Type B pancreatic cell (in vitro differentiated cells): ENCODE measurements at regions not wholly inside any gene's neighbourhood (a gene's known extent, or its start where the extent isn't known, plus 50 kb on each side); places are given as distances from the start of the nearest gene placed in this dataset.

Source experiments
- DNase-seq: peaks from one replicate; pipeline ENCODE4 v3.0.0; 2021; ENCODE audit warnings: mixed read lengths; ENCODE audit not compliant: unreplicated experiment; ENCODE audit errors: extremely low spot score
- H3K27ac Mint-ChIP-seq: 2 replicates; pipeline ENCODE4 v1.8.0; 2021; ENCODE audit warnings: mild to moderate bottlenecking, mixed read lengths
- H3K27me3 Mint-ChIP-seq: 2 replicates; pipeline ENCODE4 v1.8.0; 2021; ENCODE audit warnings: mixed read lengths
- H3K36me3 Mint-ChIP-seq: 2 replicates; pipeline ENCODE4 v1.8.0; 2021; ENCODE audit warnings: mixed read lengths
- H3K4me1 Mint-ChIP-seq: one replicate; pipeline ENCODE4 v1.8.0; 2021; ENCODE audit warnings: mixed read lengths; ENCODE audit not compliant: unreplicated experiment
- H3K4me3 Mint-ChIP-seq: 2 replicates; pipeline ENCODE4 v1.8.0; 2021; ENCODE audit warnings: mild to moderate bottlenecking, mixed read lengths
- H3K9me3 Mint-ChIP-seq: 2 replicates; pipeline ENCODE4 v1.8.0; 2021; ENCODE audit warnings: mixed read lengths
- TF ChIP-seq, protein P1 (sequence below): fragments of 200-600 bp; sonication (generic); conservative IDR thresholded peaks from 2 replicates; pipeline ENCODE4 v1.5.0; 2021; ENCODE audit warnings: antibody characterized with exemption, mild to moderate bottlenecking

DNA sequence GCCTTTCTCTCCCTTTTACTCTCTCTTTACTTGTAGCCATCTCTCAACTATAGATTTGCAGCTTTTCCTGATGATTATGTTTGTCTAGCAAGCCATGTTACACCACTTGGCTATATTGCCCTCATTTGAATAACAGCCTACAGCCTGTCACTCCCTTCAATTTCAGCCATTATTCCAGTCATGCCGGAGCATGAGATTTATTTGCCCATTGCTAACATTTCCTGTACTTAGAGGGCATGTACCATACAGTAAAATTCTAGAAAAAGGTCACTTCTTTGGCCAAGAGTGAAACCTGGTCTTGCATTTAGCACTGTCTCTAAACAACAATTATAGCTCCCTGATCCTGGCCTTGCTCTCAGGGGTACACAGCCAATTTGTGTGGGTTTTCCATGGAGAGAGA lies 221.7 kb upstream of the TMC3 start:
- H3K27me3 Mint-ChIP-seq: no peaks in the 10 kb centered on the region
- peaks cover 13% of the 10 kb centered on the region for H3K9me3 Mint-ChIP-seq
- no peak overlapping the region for H3K4me3 Mint-ChIP-seq
- no peak for DNase-seq
- TF ChIP-seq, protein P1, sequence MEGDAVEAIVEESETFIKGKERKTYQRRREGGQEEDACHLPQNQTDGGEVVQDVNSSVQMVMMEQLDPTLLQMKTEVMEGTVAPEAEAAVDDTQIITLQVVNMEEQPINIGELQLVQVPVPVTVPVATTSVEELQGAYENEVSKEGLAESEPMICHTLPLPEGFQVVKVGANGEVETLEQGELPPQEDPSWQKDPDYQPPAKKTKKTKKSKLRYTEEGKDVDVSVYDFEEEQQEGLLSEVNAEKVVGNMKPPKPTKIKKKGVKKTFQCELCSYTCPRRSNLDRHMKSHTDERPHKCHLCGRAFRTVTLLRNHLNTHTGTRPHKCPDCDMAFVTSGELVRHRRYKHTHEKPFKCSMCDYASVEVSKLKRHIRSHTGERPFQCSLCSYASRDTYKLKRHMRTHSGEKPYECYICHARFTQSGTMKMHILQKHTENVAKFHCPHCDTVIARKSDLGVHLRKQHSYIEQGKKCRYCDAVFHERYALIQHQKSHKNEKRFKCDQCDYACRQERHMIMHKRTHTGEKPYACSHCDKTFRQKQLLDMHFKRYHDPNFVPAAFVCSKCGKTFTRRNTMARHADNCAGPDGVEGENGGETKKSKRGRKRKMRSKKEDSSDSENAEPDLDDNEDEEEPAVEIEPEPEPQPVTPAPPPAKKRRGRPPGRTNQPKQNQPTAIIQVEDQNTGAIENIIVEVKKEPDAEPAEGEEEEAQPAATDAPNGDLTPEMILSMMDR: no peak
- peaks cover 8% of the 10 kb centered on the region for H3K4me1 Mint-ChIP-seq
- H3K27ac Mint-ChIP-seq: no peak overlapping the region
- H3K36me3 Mint-ChIP-seq: no peaks in the 10 kb centered on the region

DNA sequence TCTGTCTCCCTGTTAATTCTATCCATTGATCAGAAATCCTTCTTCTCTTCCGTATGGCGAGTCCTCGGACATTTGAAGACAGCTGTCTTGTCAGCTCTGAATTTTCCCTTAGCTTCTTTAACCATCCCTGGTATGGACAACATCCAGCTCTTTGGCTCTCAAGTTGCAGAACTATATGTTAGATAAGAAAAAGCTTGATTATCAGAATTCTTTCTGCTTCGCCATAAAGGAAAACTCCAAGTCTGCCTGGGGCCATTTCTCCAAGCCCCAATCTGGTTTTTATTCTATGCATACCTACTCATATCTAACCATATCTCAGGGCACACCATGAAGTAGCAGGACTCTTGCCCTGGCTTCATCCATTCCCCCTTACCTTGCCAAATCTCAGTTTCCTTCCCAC lies 215.7 kb upstream of the TMC3 start:
- no peaks in the 10 kb centered on the region for H3K4me1 Mint-ChIP-seq
- no peaks in the 10 kb centered on the region for H3K9me3 Mint-ChIP-seq
- H3K27me3 Mint-ChIP-seq: no peaks in the 10 kb centered on the region
- no peaks in the 10 kb centered on the region for H3K36me3 Mint-ChIP-seq
- no peak for DNase-seq
- no peak overlapping the region for H3K27ac Mint-ChIP-seq
- TF ChIP-seq, protein P1: no peak
- no peak overlapping the region for H3K4me3 Mint-ChIP-seq

DNA sequence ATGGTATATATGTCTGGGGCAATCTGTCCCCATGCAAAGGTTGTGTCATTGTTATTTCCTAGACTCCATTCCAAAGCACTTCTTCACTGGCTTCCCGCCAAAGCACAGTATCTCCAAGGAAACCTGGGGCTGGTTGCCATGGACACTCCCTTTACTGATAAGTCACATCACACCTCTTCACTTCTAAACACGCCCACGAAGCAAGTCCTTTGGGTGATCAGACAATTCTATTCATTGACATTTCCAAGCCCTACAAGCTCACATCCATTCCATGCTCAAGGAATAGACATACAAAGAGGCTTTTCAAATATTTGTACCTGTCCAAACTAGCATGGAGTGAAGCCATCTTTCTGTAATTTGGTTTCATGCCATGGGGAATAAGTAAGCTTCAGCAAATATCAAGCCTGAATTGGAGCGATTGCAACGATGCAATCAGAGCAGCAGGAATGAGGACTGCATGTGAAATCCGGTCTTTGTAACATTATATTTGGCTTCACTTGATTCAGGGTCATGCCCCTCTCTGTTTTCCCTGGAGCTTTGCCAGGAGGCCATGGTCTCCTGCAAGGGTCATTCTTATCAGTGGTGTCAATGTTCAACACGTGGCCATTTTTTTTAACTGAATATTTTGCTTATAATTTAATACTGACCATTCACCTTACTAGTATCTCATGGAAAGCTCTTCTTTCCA lies 201.6 kb upstream of the TMC3 start:
- no peak for DNase-seq
- TF ChIP-seq, protein P1: no peak
- Mint-ChIP-seq H3K9me3 (no peaks in the 10 kb centered on the region), H3K4me3 (no peak overlapping the region), H3K27ac (no peak overlapping the region), H3K4me1 (peaks cover 9% of the 10 kb centered on the region), H3K27me3 (no peaks in the 10 kb centered on the region), H3K36me3 (no peaks in the 10 kb centered on the region)

DNA sequence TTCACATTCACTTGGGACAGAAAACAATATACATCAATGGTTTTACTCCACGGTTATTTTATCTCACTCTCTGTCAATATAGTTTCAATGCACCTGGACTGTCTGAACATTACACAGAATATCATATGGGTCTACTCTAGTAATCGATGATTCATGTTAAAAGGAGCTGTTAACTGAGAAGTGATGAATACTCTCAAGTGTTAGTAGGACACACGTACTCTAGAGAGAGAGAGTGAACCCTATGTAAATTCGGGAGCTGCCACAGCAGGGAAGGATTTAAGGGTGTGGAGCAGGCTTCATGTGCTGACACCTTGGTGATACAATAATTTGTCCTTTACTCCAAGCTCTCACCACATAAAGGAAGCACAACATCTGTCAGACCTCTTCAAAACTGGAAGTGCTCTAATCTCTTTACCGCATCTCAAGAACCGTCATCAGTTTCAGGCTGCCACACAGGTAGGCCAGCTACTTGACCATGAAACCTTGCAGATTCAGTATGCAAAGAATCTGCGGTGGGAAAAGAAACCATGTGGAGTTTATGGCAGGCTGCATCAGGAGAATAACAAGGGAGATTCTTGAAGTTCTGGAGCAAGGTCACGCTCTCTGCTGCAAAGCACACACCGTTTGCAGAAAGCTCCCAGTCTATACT lies 199.2 kb upstream of the TMC3 start:
- DNase-seq: no peak
- peaks cover 14% of the 10 kb centered on the region for H3K4me1 Mint-ChIP-seq
- H3K36me3 Mint-ChIP-seq: no peaks in the 10 kb centered on the region
- H3K4me3 Mint-ChIP-seq: no peak overlapping the region
- H3K27ac Mint-ChIP-seq: no peak overlapping the region
- TF ChIP-seq, protein P1: no peak
- no peaks in the 10 kb centered on the region for H3K9me3 Mint-ChIP-seq
- H3K27me3 Mint-ChIP-seq: no peaks in the 10 kb centered on the region

DNA sequence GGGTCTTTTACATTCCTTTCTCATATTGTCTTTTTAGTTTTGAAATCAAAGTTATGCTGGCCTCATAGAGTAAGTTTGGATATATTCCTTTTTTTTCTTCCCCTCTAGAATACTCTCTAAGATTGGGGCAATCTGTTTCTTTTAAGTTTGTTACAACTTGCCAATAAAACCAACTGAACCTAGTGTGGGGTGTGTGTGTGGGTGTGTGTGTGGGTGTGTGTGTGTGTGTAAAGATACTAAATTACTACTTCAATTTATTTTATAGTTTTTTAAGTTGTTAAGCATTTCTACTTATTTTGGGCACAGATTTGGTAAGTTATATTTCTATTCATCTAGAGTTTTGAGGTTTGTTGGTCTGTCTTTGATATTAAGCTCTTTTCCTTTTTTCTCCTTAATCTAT lies 198.2 kb upstream of the TMC3 start:
- Mint-ChIP-seq H3K4me3 (no peak overlapping the region), H3K27me3 (no peaks in the 10 kb centered on the region), H3K4me1 (peaks cover 14% of the 10 kb centered on the region), H3K27ac (no peak overlapping the region), H3K9me3 (no peaks in the 10 kb centered on the region), H3K36me3 (no peaks in the 10 kb centered on the region)
- TF ChIP-seq, protein P1: no peak
- DNase-seq: no peak
